ENCODE measurements at regions not wholly inside any gene's neighbourhood (a gene's known extent, or its start where the extent isn't known, plus 50 kb on each side); places are given as distances from the start of the nearest gene placed in this dataset.

DNA sequence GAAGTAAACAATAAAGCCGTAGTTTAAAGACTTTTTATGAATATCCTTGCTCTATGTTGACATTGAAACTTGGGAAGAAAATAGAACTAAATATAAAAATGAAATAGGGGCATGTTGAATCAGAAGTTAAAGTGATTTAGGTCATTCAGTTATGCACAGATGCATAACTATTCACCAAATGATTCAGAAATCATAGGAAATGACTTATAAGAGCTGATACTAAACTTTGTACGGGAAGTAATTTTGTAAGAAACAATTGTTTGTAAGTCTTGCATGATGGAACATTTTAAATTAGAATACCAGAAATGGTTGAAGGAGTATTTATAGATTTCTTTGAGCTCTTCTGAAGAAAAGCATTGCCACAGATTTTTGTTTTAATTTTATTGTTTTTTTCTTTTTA is 246.5 kb downstream of the CPE start:
- DNase-seq, result no peak
- no peak overlapping the region for H4K8ac ChIP-seq (replicated peaks; ENCODE audit: insufficient read length, low read depth, low read length)
- TF ChIP-seq, protein P1, sequence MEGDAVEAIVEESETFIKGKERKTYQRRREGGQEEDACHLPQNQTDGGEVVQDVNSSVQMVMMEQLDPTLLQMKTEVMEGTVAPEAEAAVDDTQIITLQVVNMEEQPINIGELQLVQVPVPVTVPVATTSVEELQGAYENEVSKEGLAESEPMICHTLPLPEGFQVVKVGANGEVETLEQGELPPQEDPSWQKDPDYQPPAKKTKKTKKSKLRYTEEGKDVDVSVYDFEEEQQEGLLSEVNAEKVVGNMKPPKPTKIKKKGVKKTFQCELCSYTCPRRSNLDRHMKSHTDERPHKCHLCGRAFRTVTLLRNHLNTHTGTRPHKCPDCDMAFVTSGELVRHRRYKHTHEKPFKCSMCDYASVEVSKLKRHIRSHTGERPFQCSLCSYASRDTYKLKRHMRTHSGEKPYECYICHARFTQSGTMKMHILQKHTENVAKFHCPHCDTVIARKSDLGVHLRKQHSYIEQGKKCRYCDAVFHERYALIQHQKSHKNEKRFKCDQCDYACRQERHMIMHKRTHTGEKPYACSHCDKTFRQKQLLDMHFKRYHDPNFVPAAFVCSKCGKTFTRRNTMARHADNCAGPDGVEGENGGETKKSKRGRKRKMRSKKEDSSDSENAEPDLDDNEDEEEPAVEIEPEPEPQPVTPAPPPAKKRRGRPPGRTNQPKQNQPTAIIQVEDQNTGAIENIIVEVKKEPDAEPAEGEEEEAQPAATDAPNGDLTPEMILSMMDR (conservative IDR thresholded peaks at IDR 0.05), result no peak
- H2AFZ ChIP-seq (ENCODE audit: low read length), result no peak overlapping the region
- no peaks in the 10 kb centered on the region; a peak in 1 of 5 replicates for H3K9me3 Mint-ChIP-seq
- H2AK5ac ChIP-seq (ENCODE audit: insufficient read length, low read length), result no peak overlapping the region
- no peak overlapping the region for H3K27ac ChIP-seq (ENCODE audit: insufficient read length, low read depth, low read length)
- H3K4me1 Mint-ChIP-seq, result no peaks in the 10 kb centered on the region
- no peaks in the 10 kb centered on the region for H3K27me3 ChIP-seq (ENCODE audit: insufficient read depth, low read length)
- no peak overlapping the region for H3T11ph ChIP-seq (ENCODE audit: low read length)
- H3K36me3 Mint-ChIP-seq (ENCODE audit: insufficient read depth in 1 of 3, low read depth in 3 of 3), result no peaks in the 10 kb centered on the region; a peak in 1 of 7 replicates
- H2BK120ac ChIP-seq (ENCODE audit: low read depth, low read length, poor library complexity, severe bottlenecking), result no peak overlapping the region
- H3K9ac ChIP-seq (ENCODE audit: extremely low read depth, insufficient read length, low read length), result no peak overlapping the region
- H3K23ac ChIP-seq (ENCODE audit: insufficient read length, low read depth, low read length), result no peak overlapping the region
- no peaks in the 10 kb centered on the region for H3K27me3 Mint-ChIP-seq (ENCODE audit: low read depth)
- no peaks in the 10 kb centered on the region for H4K20me1 ChIP-seq (ENCODE audit: control insufficient read depth, insufficient read depth, insufficient read length)
- no peak overlapping the region for H3K27ac Mint-ChIP-seq
- no peaks in the 10 kb centered on the region for H3K79me1 ChIP-seq (ENCODE audit: insufficient read depth, low read depth, low read length, poor library complexity, severe bottlenecking)
- H3K79me2 ChIP-seq (ENCODE audit: insufficient read depth, low read length), result no peaks in the 10 kb centered on the region
- H2BK15ac ChIP-seq (ENCODE audit: low read depth, low read length), result no peak overlapping the region
- H2BK5ac ChIP-seq (ENCODE audit: insufficient read length, low read length), result no peak overlapping the region
- no peak overlapping the region for H2BK20ac ChIP-seq (ENCODE audit: low read depth, low read length, poor library complexity, severe bottlenecking)
- H3K4me3 Mint-ChIP-seq, result no peak overlapping the region
- H3K9me3 ChIP-seq (ENCODE audit: control insufficient read depth, low read depth, low read length), result no peaks in the 10 kb centered on the region
- H4K5ac ChIP-seq (ENCODE audit: insufficient read length, low read depth, low read length), result no peak overlapping the region
- H3K56ac ChIP-seq (ENCODE audit: insufficient read length, low read depth, low read length), result no peak overlapping the region
- H4K91ac ChIP-seq (ENCODE audit: insufficient read length, low read depth, low read length), result no peak overlapping the region
- no peak overlapping the region for H3K4me2 ChIP-seq (ENCODE audit: insufficient read depth, insufficient read length, low read length)
- H3K4ac ChIP-seq (ENCODE audit: low read depth, low read length), result no peak overlapping the region
- no CpG with 5 or more reads among the region's 2 CpGs for WGBS (ENCODE audit: extremely low coverage, insufficient read length, low lambda C conversion rate)
- no peaks in the 10 kb centered on the region for H3K23me2 ChIP-seq (ENCODE audit: insufficient read length, low read depth, low read length, poor library complexity, severe bottlenecking)
- no peaks in the 10 kb centered on the region for H3K4me1 ChIP-seq (ENCODE audit: insufficient read depth, low read length)
- no peak overlapping the region for H2BK12ac ChIP-seq (ENCODE audit: insufficient read length, low read depth, low read length)
- no peak overlapping the region for H3K14ac ChIP-seq (ENCODE audit: insufficient read depth, low read length)
- no peak overlapping the region for H3K18ac ChIP-seq (ENCODE audit: insufficient read length, low read depth, low read length)

Data from H9 (cell line).